Liver (tissue), 8 donors: ENCODE measurements at regions not wholly inside any gene's neighbourhood (a gene's known extent, or its start where the extent isn't known, plus 50 kb on each side); places are given as distances from the start of the nearest gene placed in this dataset.

Experiments used
- DNase-seq: peaks from one replicate; pipeline ENCODE4 v3.0.0-alpha.2; 2017; ENCODE audit warnings: low spot score
- H3K27ac ChIP-seq, 2 donors: one replicate each; pipeline ENCODE4 v1.7.0; 2013; ENCODE audit warnings: inconsistent platforms in 2 of 2, low read length in 2 of 2, control low read depth in 1 of 2, low read depth in 1 of 2, mild to moderate bottlenecking in 1 of 2
- H3K27me3 ChIP-seq, 4 donors: one replicate each; pipeline versions ENCODE4 v1.6.1 to v1.7.0; 2013; ENCODE audit warnings: low read length in 3 of 4, inconsistent platforms in 1 of 4, mild to moderate bottlenecking in 1 of 4, moderate library complexity in 1 of 4; ENCODE audit not compliant: control insufficient read depth in 4 of 4, insufficient read depth in 4 of 4
- H3K36me3 ChIP-seq, 4 donors: one replicate each; pipeline versions ENCODE4 v1.6.1 to v1.7.0; 2013; ENCODE audit warnings: low read length in 3 of 4, mild to moderate bottlenecking in 3 of 4, low read depth in 1 of 4, moderate library complexity in 1 of 4; ENCODE audit not compliant: control insufficient read depth in 4 of 4, insufficient read depth in 3 of 4
- H3K4me1 ChIP-seq, 4 donors: one replicate each; pipeline versions ENCODE4 v1.6.1 to v1.7.0; 2013; ENCODE audit warnings: low read length in 3 of 4, mild to moderate bottlenecking in 3 of 4, moderate library complexity in 1 of 4; ENCODE audit not compliant: control insufficient read depth in 4 of 4, insufficient read depth in 4 of 4
- H3K4me3 ChIP-seq, 3 donors: one replicate each; pipeline versions ENCODE4 v1.6.1 to v1.7.0; 2013; ENCODE audit warnings: low read length in 3 of 3, control low read depth in 1 of 3, low read depth in 1 of 3, mild to moderate bottlenecking in 1 of 3
- H3K9ac ChIP-seq, 2 donors: one replicate each; pipeline ENCODE4 v1.7.0; 2013; ENCODE audit warnings: low read length in 2 of 2, mild to moderate bottlenecking in 2 of 2, moderate library complexity in 2 of 2, control low read depth in 1 of 2, low read depth in 1 of 2
- H3K9me3 ChIP-seq, 4 donors: one replicate each; pipeline versions ENCODE4 v1.6.1 to v1.7.0; 2013; ENCODE audit warnings: low read length in 3 of 4; ENCODE audit not compliant: control insufficient read depth in 4 of 4
- ATF3 ChIP-seq: IDR thresholded peaks from 2 replicates; pipeline ENCODE4 v1.6.1; 2016; ENCODE audit warnings: antibody characterized with exemption
- CTCF ChIP-seq: fragments of 150-350 bp; IDR thresholded peaks from 2 replicates; pipeline ENCODE4 v1.5.1; 2017; ENCODE audit warnings: improper control_type of control experiment, low read depth, low read length; ENCODE audit not compliant: missing input control
- EGR1 ChIP-seq, 2 donors: IDR thresholded peaks; 2 replicates each; pipeline ENCODE4 v1.6.1; 2016 to 2018; ENCODE audit warnings: antibody characterized with exemption in 2 of 2, low read depth in 2 of 2
- FOXA1 ChIP-seq: IDR thresholded peaks from 2 replicates; pipeline ENCODE4 v1.6.1; 2016; ENCODE audit warnings: antibody characterized with exemption
- FOXA2 ChIP-seq: IDR thresholded peaks from 2 replicates; pipeline ENCODE4 v1.6.1; 2016; ENCODE audit warnings: antibody characterized with exemption
- GABPA ChIP-seq, 2 donors: IDR thresholded peaks in 1 of 2; conservative IDR thresholded peaks in 1 of 2; 2 replicates each; pipeline ENCODE4 v1.6.1; 2016; ENCODE audit warnings: antibody characterized with exemption in 2 of 2, mild to moderate bottlenecking in 1 of 2, moderate library complexity in 1 of 2
- HNF4A ChIP-seq, 2 donors: conservative IDR thresholded peaks; 2 replicates each; pipeline ENCODE4 v1.6.1; 2016; ENCODE audit warnings: antibody characterized with exemption in 2 of 2, mild to moderate bottlenecking in 2 of 2
- HNF4G ChIP-seq: IDR thresholded peaks from 2 replicates; pipeline ENCODE4 v1.6.1; 2016; ENCODE audit warnings: antibody characterized with exemption
- MAX ChIP-seq: IDR thresholded peaks from 2 replicates; pipeline ENCODE4 v1.6.1; 2016; ENCODE audit warnings: antibody characterized with exemption
- NR2F2 ChIP-seq: IDR thresholded peaks from 2 replicates; pipeline ENCODE4 v1.6.1; 2016; ENCODE audit warnings: antibody characterized with exemption
- RAD21 ChIP-seq, 2 donors: IDR thresholded peaks; 2 replicates each; pipeline ENCODE4 v1.6.1; 2016; ENCODE audit warnings: antibody characterized with exemption in 2 of 2, mild to moderate bottlenecking in 2 of 2
- RXRA ChIP-seq, 2 donors: IDR thresholded peaks; 2 replicates each; pipeline ENCODE4 v1.6.1; 2017 to 2018; ENCODE audit warnings: antibody characterized with exemption in 2 of 2, mild to moderate bottlenecking in 1 of 2
- SP1 ChIP-seq: IDR thresholded peaks from 2 replicates; pipeline ENCODE4 v1.6.1; 2018; ENCODE audit warnings: antibody characterized with exemption, mild to moderate bottlenecking
- TAF1 ChIP-seq: conservative IDR thresholded peaks from 2 replicates; pipeline ENCODE4 v1.6.1; 2016; ENCODE audit warnings: antibody characterized with exemption, mild to moderate bottlenecking
- YY1 ChIP-seq: IDR thresholded peaks from 2 replicates; pipeline ENCODE4 v1.6.1; 2016; ENCODE audit warnings: antibody characterized with exemption, mild to moderate bottlenecking
- ZBTB33 ChIP-seq: IDR thresholded peaks from 2 replicates; pipeline ENCODE4 v1.6.1; 2016; ENCODE audit warnings: antibody characterized with exemption
- WGBS: extraction: QIAGEN DNeasy Blood & Tissue Kit; methylation state at CpG from one replicate; pipeline ENCODE4 v1.1.7; 2013; 5-methylcytosine and 5-hydroxymethylcytosine counted together
- donor health status: healthy.
- donor health status: healthy.
- donor health status: healthy.
- donor health status: healthy.
- donor health status: healthy.

- no peaks in the 10 kb centered on the region for H3K9me3 ChIP-seq
- TF ChIP-seq RAD21 (IDR thresholded peaks at IDR 0.05) (no peak), NR2F2 (no peak), ZBTB33 (no peak), GABPA (IDR thresholded peaks at IDR 0.05 in 1 of 2, conservative IDR thresholded peaks at IDR 0.05 in 1 of 2) (no peak), MAX (no peak), YY1 (no peak), CTCF (no peak), ATF3 (no peak), EGR1 (IDR thresholded peaks at IDR 0.05; ENCODE audit: low read depth in 2 of 2) (no peak), SP1 (no peak), TAF1 (no peak)
- no peaks in the 10 kb centered on the region for H3K36me3 ChIP-seq
- no peak overlapping the region for H3K27ac ChIP-seq
- H3K27me3 ChIP-seq: peaks cover 0 to 2% (median 0%) of the 10 kb centered on the region in 4 donors
- 61% methylated on average over 2 of the region's 2 CpGs for WGBS
- H3K4me1 ChIP-seq: no peaks in the 10 kb centered on the region
- no peak for DNase-seq
- H3K4me3 ChIP-seq: no peak overlapping the region
- H3K9ac ChIP-seq: no peak overlapping the region
Measured at GRCh38 chr5:153233933-153234332, 256.5 kb upstream of the GRIA1 start.

GRCh38 chr5:153236319-153236718 lies 254.2 kb upstream of the GRIA1 start:
- Histone ChIP-seq H3K4me1 (no peaks in the 10 kb centered on the region), H3K4me3 (no peak overlapping the region), H3K36me3 (no peaks in the 10 kb centered on the region), H3K27ac (no peak overlapping the region), H3K9ac (no peak overlapping the region), H3K27me3 (peaks cover 0 to 2% (median 0%) of the 10 kb centered on the region in 4 donors), H3K9me3 (no peaks in the 10 kb centered on the region)
- 59% methylated on average over 3 of the region's 3 CpGs for WGBS
- no peak for DNase-seq
- no peak for TF ChIP-seq HNF4A (conservative IDR thresholded peaks at IDR 0.05)
- TF ChIP-seq RAD21 (IDR thresholded peaks at IDR 0.05): no peak
- TF ChIP-seq FOXA2: no peak
- no peak for TF ChIP-seq RXRA (IDR thresholded peaks at IDR 0.05)
- no peak for TF ChIP-seq TAF1
- TF ChIP-seq GABPA (IDR thresholded peaks at IDR 0.05 in 1 of 2, conservative IDR thresholded peaks at IDR 0.05 in 1 of 2): no peak
- no peak for TF ChIP-seq NR2F2
- no peak for TF ChIP-seq EGR1 (IDR thresholded peaks at IDR 0.05; ENCODE audit: low read depth in 2 of 2)
- TF ChIP-seq ZBTB33: no peak
- TF ChIP-seq MAX: no peak
- TF ChIP-seq FOXA1: no peak
- no peak for TF ChIP-seq ATF3
- no peak for TF ChIP-seq SP1
- no peak for TF ChIP-seq CTCF
- no peak for TF ChIP-seq HNF4G
